K562 (cell line): ENCODE measurements at regions not wholly inside any gene's neighbourhood (a gene's known extent, or its start where the extent isn't known, plus 50 kb on each side); places are given as distances from the start of the nearest gene placed in this dataset.

ENCODE experiments used
- ATAC-seq: fragments of 200-7000 bp; cut with Tn5 transposase; 3 replicates; pipeline ENCODE4 v1.9.1; 2020; ENCODE audit warnings: moderate library complexity
- BruUV-seq: library from RNA; stranded (reverse); fragments of 400-500 nt; replicated peaks from 2 replicates; lab custom pipeline; 2021; lab: Mats Ljungman, UMichigan
- CTCF ChIA-PET: fragments of 300-600 bp; formaldehyde crosslinking; extraction: SDS; loops from one replicate; lab custom pipeline; 2021; ENCODE audit warnings: low intra/inter-chr PET ratio; lab: Yijun Ruan, JAX
- POLR2A ChIA-PET: fragments of 300-600, 350-650 bp; sonication (Branson Sonifier 250); formaldehyde crosslinking; extraction: SDS; loops from one replicate; lab custom pipeline; 2021; ENCODE audit warnings: antibody characterized with exemption, inconsistent platforms; lab: Yijun Ruan, JAX
- DNase-seq, 4 experiments: peaks; one replicate each; pipeline versions ENCODE4 v3.0.0 to v3.0.0-alpha.2; 2011 to 2018; ENCODE audit warnings: low spot score in 3 of 4, mixed read lengths in 3 of 4; ENCODE audit errors: extremely low read depth in 1 of 4
- FAIRE-seq: peaks from 2 replicates; lab custom pipeline; 2011; peaks lifted over from hg19 to GRCh38; lab: Jason Lieb, UNC
- H2AFZ ChIP-seq: 2 replicates; pipeline ENCODE4 v1.6.0; 2011; ENCODE audit warnings: low read depth, low read length, control low read depth, inconsistent platforms
- H3K27ac ChIP-seq: fragments of 200-600 bp; 3 replicates; pipeline ENCODE4 v1.8.0; 2011; ENCODE audit warnings: low read depth, mild to moderate bottlenecking, control low read depth, inconsistent platforms, low read length, moderate library complexity, mixed read lengths; ENCODE audit errors: extremely low read depth
- H3K27me3 ChIP-seq, 2 experiments: fragments of 300-600 bp in 1 of 2; 2 replicates in 1 of 2; 3 replicates in 1 of 2; pipeline versions ENCODE4 v1.6.0 to v1.8.0; 2011; ENCODE audit warnings: inconsistent platforms in 2 of 2, low read length in 2 of 2, mild to moderate bottlenecking in 1 of 2, mixed read lengths in 1 of 2, moderate library complexity in 1 of 2; ENCODE audit not compliant: control insufficient read depth in 2 of 2, insufficient read depth in 2 of 2
- H3K36me3 ChIP-seq: fragments of 300-600 bp; 3 replicates; pipeline ENCODE4 v1.8.0; 2011; ENCODE audit warnings: mild to moderate bottlenecking, low read length, inconsistent platforms; ENCODE audit not compliant: control insufficient read depth, insufficient read depth
- H3K4me1 ChIP-seq, 2 experiments: fragments of 200-600 bp in 1 of 2; replicated peaks in 1 of 2; 2 replicates in 1 of 2; 3 replicates in 1 of 2; pipeline versions ENCODE4 v1.5.1 to v1.8.0; 2011; ENCODE audit warnings: inconsistent platforms in 2 of 2, low read length in 2 of 2, mild to moderate bottlenecking in 1 of 2, mixed read lengths in 1 of 2, moderate library complexity in 1 of 2; ENCODE audit not compliant: control insufficient read depth in 2 of 2, insufficient read depth in 2 of 2
- H3K4me2 ChIP-seq: 2 replicates; pipeline ENCODE4 v1.6.1; 2011; ENCODE audit warnings: low read length, control low read depth, inconsistent platforms, mixed read lengths; ENCODE audit not compliant: insufficient read depth
- H3K4me3 ChIP-seq: fragments of 200-600 bp; sonication (generic), shearing (Covaris generic); 2 replicates; pipeline ENCODE4 v1.5.1; 2016; ENCODE audit warnings: control low read depth, inconsistent platforms
- H3K79me2 ChIP-seq: fragments of 200-600 bp; 3 replicates; pipeline ENCODE4 v1.8.0; 2011; ENCODE audit warnings: low read length, inconsistent platforms; ENCODE audit not compliant: control insufficient read depth, insufficient read depth
- H3K9ac ChIP-seq, 2 experiments: 2 replicates each; pipeline versions ENCODE4 v1.6.0 to v1.6.1; 2011; ENCODE audit warnings: low read depth in 2 of 2, low read length in 2 of 2, control low read depth in 1 of 2, inconsistent platforms in 1 of 2, mild to moderate bottlenecking in 1 of 2, mixed read lengths in 1 of 2; ENCODE audit not compliant: insufficient read depth in 1 of 2
- H3K9me1 ChIP-seq: one replicate; pipeline ENCODE4 v1.6.0; 2011; ENCODE audit warnings: inconsistent platforms, mild to moderate bottlenecking, low read length, moderate library complexity; ENCODE audit not compliant: control insufficient read depth, insufficient read depth
- H3K9me3 ChIP-seq: replicated peaks from 2 replicates; pipeline ENCODE4 v1.5.1; 2011; ENCODE audit warnings: low read depth, low read length, inconsistent platforms; ENCODE audit not compliant: control insufficient read depth, insufficient read depth
- H4K20me1 ChIP-seq: replicated peaks from 2 replicates; pipeline ENCODE4 v1.6.1; 2011; ENCODE audit warnings: low read length, inconsistent platforms, mixed read lengths; ENCODE audit not compliant: control insufficient read depth, insufficient read depth
- BACH1 ChIP-seq: fragments of 200-800 bp; sonication (Bioruptor generic); IDR thresholded peaks from 2 replicates; pipeline ENCODE4 v1.6.1; 2016; ENCODE audit warnings: missing genetic modification characterization, missing compliant biosample characterization
- KLF10 ChIP-seq: fragments of 250-450 bp; sonication (Bioruptor Pico); IDR thresholded peaks from 2 replicates; pipeline ENCODE4 v1.6.1; 2021; ENCODE audit warnings: matching md5 sums
- MYBL2 ChIP-seq, 2 experiments: fragments of 450-650 bp in 1 of 2; sonication (generic) in 1 of 2; formaldehyde crosslinking in 1 of 2; IDR thresholded peaks; 2 replicates each; pipeline versions ENCODE4 v1.6.1 to v1.8.1; 2017 to 2022; ENCODE audit warnings: borderline replicate concordance in 1 of 2, inconsistent platforms in 1 of 2, low read depth in 1 of 2, mild to moderate bottlenecking in 1 of 2, missing genetic modification reagents in 1 of 2, moderate library complexity in 1 of 2
- NFE2L1 ChIP-seq: fragments of 450-650 bp; IDR thresholded peaks from 2 replicates; pipeline ENCODE4 v1.6.1; 2016; ENCODE audit warnings: missing genetic modification characterization, low read depth, mild to moderate bottlenecking, missing compliant biosample characterization, moderate library complexity, borderline replicate concordance
- PCBP2 ChIP-seq: fragments of 200-400 bp; formaldehyde crosslinking; IDR thresholded peaks from 2 replicates; pipeline ENCODE4 v1.6.1; 2018; ENCODE audit warnings: low read length, low read depth, mild to moderate bottlenecking, moderate library complexity; ENCODE audit not compliant: poor library complexity, severe bottlenecking
- RBM15 ChIP-seq: fragments of 200-400 bp; formaldehyde crosslinking; IDR thresholded peaks from 2 replicates; pipeline ENCODE4 v1.6.1; 2018; ENCODE audit warnings: mild to moderate bottlenecking, low read length, moderate library complexity; ENCODE audit not compliant: insufficient read depth
- SLC30A9 ChIP-seq: fragments of 250-450 bp; sonication (Bioruptor Pico); IDR thresholded peaks from 2 replicates; pipeline ENCODE4 v1.8.0; 2022; ENCODE audit warnings: mild to moderate bottlenecking, moderate library complexity
- ZNF197 ChIP-seq: fragments of 200-800 bp; sonication (Bioruptor generic); IDR thresholded peaks from 2 replicates; pipeline ENCODE4 v1.6.1; 2016; ENCODE audit warnings: low read depth, missing genetic modification characterization, missing compliant biosample characterization
- ZNF445 ChIP-seq: fragments of 250-450 bp; sonication (Bioruptor Pico); IDR thresholded peaks from 2 replicates; pipeline ENCODE4 v1.4.0; 2020; ENCODE audit warnings: low read depth, mild to moderate bottlenecking, moderate library complexity
- WGBS: fragments of 100-300 bp; shearing (Covaris generic); methylation state at CpG from one replicate; pipeline ENCODE4 v1.1.6; 2016; ENCODE audit warnings: low coverage, mixed read lengths; ENCODE audit not compliant: insufficient coverage; ENCODE audit errors: missing lambda C conversion rate; 5-methylcytosine and 5-hydroxymethylcytosine counted together
- in situ Hi-C: fragments of 300-500 bp; cut with MboI; formaldehyde crosslinking; loops from 4 replicates; pipeline ENCODE4 v1.15.0; 2018; ENCODE audit warnings: inconsistent platforms, mixed read lengths
- intact Hi-C: fragments of 100-400 bp; cut with micrococcal nuclease; formaldehyde crosslinking; loops from 2 replicates; pipeline ENCODE4 v1.14.2; 2022
- TF ChIP-seq, protein P1 (sequence below): sonication (generic); formaldehyde crosslinking; IDR thresholded peaks from 2 replicates; pipeline ENCODE4 v1.8.0; 2022; ENCODE audit warnings: missing genetic modification reagents, mild to moderate bottlenecking, borderline replicate concordance
- TF ChIP-seq, protein P2 (sequence below): IDR thresholded peaks from 2 replicates; pipeline ENCODE4 v1.6.1; 2012; ENCODE audit warnings: low read depth, low read length, improper control_type of control experiment, borderline replicate concordance
- TF ChIP-seq, protein P3 (sequence below): fragments of 450-650 bp; IDR thresholded peaks from 2 replicates; pipeline ENCODE4 v1.6.1; 2016; ENCODE audit warnings: borderline replicate concordance
- TF ChIP-seq, protein P4 (sequence below): fragments of 250-450 bp; sonication (Bioruptor Pico); IDR thresholded peaks from 2 replicates; pipeline ENCODE4 v1.5.0; 2021

DNA sequence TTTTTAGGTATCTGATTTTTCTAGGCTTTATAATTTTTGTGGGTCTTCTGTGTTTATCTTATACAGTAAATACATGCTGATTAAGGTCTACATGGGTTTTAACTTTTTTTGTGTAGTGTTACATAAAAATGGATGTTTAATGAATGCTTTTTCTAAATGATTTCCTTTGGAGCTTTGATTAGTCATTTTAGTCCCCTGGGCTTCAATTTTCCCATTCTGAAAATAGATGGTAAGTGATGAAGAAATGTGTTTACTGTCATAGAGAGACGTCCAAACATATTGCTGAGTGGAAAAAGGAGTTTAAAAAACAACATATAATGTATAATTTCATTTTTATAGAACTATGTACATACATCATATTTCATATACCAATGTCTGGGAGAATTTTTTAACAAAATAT lies 140.9 kb upstream of the HMCN1 start:
- H3K9me3 ChIP-seq: no peaks in the 10 kb centered on the region
- no peaks in the 10 kb centered on the region for H3K79me2 ChIP-seq
- intact Hi-C loops: loop anchor here (10.0 kb wide), 1 partner anchor 388 kb away; no protein-coding TSS in a partner anchor
- no peak overlapping the region for H3K4me2 ChIP-seq
- H3K4me1 ChIP-seq: no peaks in the 10 kb centered on the region
- H3K27ac ChIP-seq: no peak overlapping the region
- no peak overlapping the region for H3K4me3 ChIP-seq
- H3K27me3 ChIP-seq: no peaks in the 10 kb centered on the region
- no peak for DNase-seq
- no peaks in the 10 kb centered on the region for H3K36me3 ChIP-seq
- BruUV-seq: no TSS peak
- ChIA-PET CTCF (no interaction called here), POLR2A (no interaction called here)
- WGBS: 0% methylated on average over 1 of the region's 1 CpG
- no peak overlapping the region for H3K9ac ChIP-seq
- no peak for FAIRE-seq
- H2AFZ ChIP-seq: no peak overlapping the region
- H4K20me1 ChIP-seq: no peaks in the 10 kb centered on the region
- H3K9me1 ChIP-seq: no peaks in the 10 kb centered on the region
- in situ Hi-C loops: no loop called here
- ATAC-seq: no peak
- TF ChIP-seq, protein P1, sequence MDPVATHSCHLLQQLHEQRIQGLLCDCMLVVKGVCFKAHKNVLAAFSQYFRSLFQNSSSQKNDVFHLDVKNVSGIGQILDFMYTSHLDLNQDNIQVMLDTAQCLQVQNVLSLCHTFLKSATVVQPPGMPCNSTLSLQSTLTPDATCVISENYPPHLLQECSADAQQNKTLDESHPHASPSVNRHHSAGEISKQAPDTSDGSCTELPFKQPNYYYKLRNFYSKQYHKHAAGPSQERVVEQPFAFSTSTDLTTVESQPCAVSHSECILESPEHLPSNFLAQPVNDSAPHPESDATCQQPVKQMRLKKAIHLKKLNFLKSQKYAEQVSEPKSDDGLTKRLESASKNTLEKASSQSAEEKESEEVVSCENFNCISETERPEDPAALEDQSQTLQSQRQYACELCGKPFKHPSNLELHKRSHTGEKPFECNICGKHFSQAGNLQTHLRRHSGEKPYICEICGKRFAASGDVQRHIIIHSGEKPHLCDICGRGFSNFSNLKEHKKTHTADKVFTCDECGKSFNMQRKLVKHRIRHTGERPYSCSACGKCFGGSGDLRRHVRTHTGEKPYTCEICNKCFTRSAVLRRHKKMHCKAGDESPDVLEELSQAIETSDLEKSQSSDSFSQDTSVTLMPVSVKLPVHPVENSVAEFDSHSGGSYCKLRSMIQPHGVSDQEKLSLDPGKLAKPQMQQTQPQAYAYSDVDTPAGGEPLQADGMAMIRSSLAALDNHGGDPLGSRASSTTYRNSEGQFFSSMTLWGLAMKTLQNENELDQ (CRISPR knock-in tag): no peak
- TF ChIP-seq RBM15: no peak
- TF ChIP-seq ZNF197 (CRISPR knock-in tag): no peak
- TF ChIP-seq, protein P2, sequence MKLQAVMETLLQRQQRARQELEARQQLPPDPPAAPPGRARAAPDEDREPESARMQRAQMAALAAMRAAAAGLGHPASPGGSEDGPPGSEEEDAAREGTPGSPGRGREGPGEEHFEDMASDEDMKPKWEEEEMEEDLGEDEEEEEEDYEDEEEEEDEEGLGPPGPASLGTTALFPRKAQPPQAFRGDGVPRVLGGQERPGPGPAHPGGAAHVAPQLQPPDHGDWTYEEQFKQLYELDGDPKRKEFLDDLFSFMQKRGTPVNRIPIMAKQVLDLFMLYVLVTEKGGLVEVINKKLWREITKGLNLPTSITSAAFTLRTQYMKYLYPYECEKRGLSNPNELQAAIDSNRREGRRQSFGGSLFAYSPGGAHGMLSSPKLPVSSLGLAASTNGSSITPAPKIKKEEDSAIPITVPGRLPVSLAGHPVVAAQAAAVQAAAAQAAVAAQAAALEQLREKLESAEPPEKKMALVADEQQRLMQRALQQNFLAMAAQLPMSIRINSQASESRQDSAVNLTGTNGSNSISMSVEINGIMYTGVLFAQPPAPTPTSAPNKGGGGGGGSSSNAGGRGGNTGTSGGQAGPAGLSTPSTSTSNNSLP: no peak
- TF ChIP-seq BACH1 (tag): no peak
- TF ChIP-seq ZNF445 (CRISPR knock-in tag): no peak
- no peak for TF ChIP-seq KLF10 (CRISPR knock-in tag)
- TF ChIP-seq MYBL2 (IDR thresholded peaks at IDR 0.05; ENCODE audit: low read depth): no peak
- TF ChIP-seq MYBL2 (CRISPR knock-in tag; IDR thresholded peaks at IDR 0.05; ENCODE audit: borderline replicate concordance): no peak
- TF ChIP-seq, protein P3, sequence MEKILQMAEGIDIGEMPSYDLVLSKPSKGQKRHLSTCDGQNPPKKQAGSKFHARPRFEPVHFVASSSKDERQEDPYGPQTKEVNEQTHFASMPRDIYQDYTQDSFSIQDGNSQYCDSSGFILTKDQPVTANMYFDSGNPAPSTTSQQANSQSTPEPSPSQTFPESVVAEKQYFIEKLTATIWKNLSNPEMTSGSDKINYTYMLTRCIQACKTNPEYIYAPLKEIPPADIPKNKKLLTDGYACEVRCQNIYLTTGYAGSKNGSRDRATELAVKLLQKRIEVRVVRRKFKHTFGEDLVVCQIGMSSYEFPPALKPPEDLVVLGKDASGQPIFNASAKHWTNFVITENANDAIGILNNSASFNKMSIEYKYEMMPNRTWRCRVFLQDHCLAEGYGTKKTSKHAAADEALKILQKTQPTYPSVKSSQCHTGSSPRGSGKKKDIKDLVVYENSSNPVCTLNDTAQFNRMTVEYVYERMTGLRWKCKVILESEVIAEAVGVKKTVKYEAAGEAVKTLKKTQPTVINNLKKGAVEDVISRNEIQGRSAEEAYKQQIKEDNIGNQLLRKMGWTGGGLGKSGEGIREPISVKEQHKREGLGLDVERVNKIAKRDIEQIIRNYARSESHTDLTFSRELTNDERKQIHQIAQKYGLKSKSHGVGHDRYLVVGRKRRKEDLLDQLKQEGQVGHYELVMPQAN: no peak
- no peak for TF ChIP-seq PCBP2
- TF ChIP-seq SLC30A9 (CRISPR knock-in tag): no peak
- no peak for TF ChIP-seq NFE2L1
- TF ChIP-seq, protein P4, sequence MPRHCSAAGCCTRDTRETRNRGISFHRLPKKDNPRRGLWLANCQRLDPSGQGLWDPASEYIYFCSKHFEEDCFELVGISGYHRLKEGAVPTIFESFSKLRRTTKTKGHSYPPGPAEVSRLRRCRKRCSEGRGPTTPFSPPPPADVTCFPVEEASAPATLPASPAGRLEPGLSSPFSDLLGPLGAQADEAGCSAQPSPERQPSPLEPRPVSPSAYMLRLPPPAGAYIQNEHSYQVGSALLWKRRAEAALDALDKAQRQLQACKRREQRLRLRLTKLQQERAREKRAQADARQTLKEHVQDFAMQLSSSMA: no peak
